GM20431 (cell line): ENCODE measurements at regions not wholly inside any gene's neighbourhood (a gene's known extent, or its start where the extent isn't known, plus 50 kb on each side); places are given as distances from the start of the nearest gene placed in this dataset.

Experiments used
- in situ Hi-C: fragments of 300-500 bp; cut with MseI, MboI; formaldehyde crosslinking; loops from one replicate; pipeline ENCODE4 v1.15.0; 2020; ENCODE audit warnings: low sequenced_read_pairs; ENCODE audit not compliant: unreplicated experiment

DNA sequence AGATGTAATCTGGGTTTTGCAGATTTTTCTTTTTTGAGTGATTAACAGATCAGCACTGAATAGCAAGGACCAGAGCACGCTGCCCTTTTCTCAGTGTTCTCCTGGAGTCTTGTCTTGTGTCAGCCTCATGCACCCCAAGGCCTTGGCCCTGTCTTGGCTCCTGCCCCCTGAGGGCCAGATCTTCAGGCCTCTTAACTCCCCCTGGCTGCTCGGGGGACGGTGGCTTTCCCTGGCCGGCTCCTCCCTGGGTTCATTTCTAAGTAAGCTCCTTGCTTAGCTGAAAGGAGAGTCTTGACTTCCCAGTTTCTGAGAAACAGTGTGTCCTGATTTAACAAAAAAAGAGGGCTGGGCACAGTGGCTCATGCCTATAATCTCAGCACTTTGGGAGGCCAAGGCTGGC lies 1139.3 kb downstream of the BRD1 start:
- in situ Hi-C loops, result no loop called here

DNA sequence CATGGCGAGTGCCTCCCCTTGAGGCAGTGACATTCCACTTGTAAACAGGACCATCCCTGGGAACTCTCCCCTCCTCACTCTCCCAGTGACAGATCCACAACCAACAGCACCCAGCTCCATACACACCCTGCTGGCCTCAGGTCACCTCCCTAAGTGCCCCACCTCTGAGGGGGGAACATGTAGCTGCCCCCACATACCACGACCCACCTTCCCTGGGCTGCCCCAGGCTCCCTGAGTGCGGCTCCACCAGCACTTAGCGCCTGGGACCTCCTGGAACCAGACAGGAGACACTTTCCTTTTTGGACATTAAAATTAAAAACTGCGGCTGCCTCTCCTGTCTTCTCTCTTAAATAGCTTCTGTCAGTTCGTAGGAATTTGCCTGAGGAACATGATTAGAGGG lies 1140.1 kb downstream of the BRD1 start:
- in situ Hi-C loops, result no loop called here

DNA sequence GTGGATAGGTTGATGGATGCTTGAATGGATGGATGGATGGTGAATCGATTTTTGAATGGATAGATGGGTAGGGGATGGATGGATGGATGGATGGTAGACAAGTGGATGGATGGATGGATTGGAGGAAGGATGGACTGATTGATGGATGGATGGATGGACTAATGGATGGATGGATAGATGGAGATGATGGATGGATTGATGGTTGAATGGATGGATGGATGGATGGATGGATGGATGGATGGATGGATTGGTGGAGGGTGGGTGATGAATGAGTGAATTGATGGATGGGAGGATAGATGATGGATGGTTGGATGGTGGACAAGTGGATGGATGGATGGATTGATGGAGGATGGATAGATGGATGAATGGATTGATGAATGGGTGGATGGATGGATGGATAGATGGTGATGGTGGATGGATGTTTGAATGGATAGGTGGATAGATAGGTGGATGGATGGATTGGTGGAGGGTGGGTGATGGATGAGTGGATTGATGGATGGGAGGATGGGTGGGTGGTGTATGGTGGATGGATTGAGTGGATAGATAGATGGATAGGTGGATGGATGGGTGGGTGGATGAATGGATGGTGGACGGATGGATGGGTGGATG lies 1140.9 kb downstream of the BRD1 start:
- in situ Hi-C loops, result no loop called here

DNA sequence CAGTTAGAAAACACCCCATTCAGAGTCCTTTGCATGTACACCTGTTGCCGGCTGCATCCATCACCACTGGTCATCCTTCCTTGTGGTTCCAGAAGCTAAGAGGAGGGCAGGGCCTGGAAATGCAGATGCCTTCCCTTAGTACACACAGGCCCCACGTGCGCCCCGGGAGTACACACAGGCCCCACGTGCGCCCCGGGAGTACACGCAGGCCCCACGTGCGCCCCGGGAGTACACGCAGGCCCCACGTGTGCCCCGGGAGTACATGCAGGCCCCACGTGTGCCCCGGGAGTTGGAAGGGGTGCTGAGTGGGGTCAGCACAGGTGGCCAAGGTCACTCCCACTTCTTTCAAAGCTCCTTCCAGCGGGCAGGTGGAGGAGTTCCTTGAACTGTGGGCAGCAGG lies 1141.9 kb downstream of the BRD1 start:
- in situ Hi-C loops, result no loop called here

GRCh38 chr22:48683640-48684039 lies 1144.0 kb downstream of the BRD1 start:
- in situ Hi-C loops, result no loop called here

GRCh38 chr22:48682504-48682903 lies 1145.2 kb downstream of the BRD1 start:
- in situ Hi-C loops, result no loop called here

- in situ Hi-C loops, result no loop called here
Measured at GRCh38 chr22:48680601-48681000, 1147.1 kb downstream of the BRD1 start.

- in situ Hi-C loops, result no loop called here
Measured at GRCh38 chr22:48679656-48680555, 1147.8 kb downstream of the BRD1 start.

- in situ Hi-C loops, result no loop called here
Measured at GRCh38 chr22:48678171-48679135, 1149.2 kb downstream of the BRD1 start.

DNA sequence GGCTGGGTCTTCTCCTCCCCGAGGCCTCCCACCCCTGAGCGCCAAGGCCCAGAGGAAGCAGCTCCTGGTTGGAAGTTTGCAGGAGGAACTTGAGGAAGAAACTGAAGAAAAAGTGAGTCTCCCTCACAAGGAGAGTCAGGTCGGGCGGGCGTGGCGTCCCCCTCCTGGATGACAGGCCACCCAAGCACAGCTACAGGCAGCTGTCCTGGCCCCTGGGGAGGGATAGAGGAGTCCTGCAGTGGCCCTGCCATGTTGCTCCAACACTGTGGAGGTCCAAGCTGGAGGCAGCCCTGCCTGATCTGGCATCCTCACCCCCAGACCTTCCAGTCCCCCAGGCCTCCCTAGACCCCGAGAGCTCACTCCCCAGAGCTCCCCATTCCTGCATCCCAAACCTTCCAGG lies 1150.1 kb downstream of the BRD1 start:
- in situ Hi-C loops, result no loop called here

DNA sequence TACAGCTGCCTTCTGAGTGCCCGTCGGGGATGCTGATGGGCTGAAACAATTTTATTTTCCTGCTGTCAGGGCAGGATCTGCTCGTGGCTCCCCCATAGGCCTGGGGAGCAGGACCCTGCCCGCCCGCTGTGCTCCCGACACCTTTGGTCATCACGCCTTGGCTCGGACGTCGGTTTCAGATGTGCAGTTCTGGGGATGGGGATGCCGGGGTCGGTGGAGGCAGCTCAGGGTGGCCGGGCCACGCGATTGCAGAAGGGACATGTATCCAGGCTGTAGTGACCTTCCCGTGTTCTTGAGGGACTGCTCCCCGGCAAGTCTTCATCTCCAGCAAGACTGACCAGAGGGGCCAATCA lies 1150.5 kb downstream of the BRD1 start:
- in situ Hi-C loops, result no loop called here

DNA sequence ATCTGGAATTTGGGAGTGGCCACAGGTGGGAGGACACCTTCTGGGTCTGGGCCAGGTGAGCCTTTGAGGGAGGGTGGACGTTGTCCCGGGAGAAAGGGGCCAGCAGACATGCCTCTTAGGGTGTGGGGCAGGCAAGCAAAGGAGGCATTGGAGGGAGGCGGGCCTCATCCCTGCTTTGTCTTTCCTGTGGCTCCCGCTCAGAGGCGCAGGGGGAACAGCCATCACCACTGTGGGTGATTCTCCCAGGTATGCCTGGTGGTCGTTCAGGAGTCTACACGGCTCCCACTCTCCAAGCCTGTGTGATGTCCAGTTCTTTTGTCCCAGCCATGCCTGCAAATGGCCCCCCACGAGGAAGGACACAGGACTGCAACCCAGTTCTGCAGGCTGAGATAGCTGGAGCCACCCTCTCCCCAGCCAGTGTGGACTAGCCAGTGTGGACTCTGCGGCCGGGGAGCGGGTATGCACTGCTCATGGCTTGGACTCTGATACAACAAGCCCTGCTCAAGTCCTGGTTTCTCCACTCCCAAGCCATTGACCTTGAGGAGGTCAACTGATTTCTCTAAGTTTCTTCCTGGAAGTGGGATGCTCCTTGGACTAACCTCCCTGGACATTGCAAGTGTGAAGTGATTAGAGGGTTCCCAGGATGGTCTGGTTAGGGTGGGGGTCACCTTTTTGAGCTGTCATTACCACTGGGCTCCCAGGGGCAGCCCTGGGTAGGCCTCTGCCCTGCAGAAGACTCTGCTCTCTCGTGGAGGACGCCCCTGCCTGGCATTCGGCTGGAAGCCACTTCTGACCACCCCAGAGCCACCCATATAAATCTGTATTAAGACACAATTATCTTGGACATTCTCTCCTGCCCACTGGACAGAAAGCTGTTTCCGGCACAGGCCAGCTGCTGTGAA lies 1151.2 kb downstream of the BRD1 start:
- in situ Hi-C loops, result no loop called here

GRCh38 chr22:48675830-48676145 lies 1151.9 kb downstream of the BRD1 start:
- in situ Hi-C loops, result no loop called here

- in situ Hi-C loops, result no loop called here
Measured at GRCh38 chr22:48675141-48675829, 1152.4 kb downstream of the BRD1 start.

- in situ Hi-C loops, result no loop called here
Measured at GRCh38 chr22:48673806-48674500, 1153.7 kb downstream of the BRD1 start.

DNA sequence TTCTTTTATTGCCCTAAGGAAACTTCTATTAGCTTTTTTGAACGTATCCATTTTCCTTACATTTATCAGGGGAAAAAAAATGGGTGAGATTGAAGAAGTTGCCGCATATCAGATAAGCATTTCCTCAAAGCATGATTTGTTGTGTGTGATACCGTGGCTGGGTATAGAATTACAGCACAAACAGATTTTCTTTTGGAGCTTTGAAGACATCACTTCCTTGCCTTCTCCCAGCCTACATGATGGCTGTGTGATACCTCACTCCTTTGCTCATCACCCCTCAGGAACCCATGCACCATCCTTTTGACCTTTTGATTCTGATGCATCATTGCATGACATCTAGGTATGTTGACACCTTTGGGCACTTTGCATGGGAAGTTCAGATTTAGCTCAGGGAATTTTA lies 1155.3 kb downstream of the BRD1 start:
- in situ Hi-C loops, result no loop called here

GRCh38 chr22:48670731-48671130 lies 1156.9 kb downstream of the BRD1 start:
- in situ Hi-C loops, result no loop called here

GRCh38 chr22:48669986-48670716 lies 1157.5 kb downstream of the BRD1 start:
- in situ Hi-C loops, result no loop called here
